ENCODE measurements at regions not wholly inside any gene's neighbourhood (a gene's known extent, or its start where the extent isn't known, plus 50 kb on each side); places are given as distances from the start of the nearest gene placed in this dataset.

DNA sequence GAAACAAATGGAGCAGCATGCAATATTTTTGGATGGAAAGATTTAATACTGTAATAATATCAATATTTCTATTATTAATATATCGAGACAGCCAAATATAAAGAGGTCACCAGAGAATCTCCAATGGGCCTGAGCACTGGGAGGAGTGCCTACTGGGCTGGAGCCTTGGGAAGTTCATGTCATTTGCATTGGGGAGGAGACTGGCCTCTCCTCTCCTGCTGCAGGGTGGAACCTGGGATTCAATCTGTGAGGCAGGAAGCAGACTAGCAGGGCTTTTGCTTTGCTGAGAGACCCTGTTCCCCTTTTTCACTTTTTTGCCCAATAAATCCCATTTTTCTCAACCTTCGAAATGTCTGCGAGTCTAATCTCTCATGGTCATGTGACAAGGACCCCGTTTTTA lies 390.6 kb upstream of the CYRIA start:
- H3K4me3 ChIP-seq (ENCODE audit: low read length), result no peak overlapping the region
- TF ChIP-seq, protein P1, sequence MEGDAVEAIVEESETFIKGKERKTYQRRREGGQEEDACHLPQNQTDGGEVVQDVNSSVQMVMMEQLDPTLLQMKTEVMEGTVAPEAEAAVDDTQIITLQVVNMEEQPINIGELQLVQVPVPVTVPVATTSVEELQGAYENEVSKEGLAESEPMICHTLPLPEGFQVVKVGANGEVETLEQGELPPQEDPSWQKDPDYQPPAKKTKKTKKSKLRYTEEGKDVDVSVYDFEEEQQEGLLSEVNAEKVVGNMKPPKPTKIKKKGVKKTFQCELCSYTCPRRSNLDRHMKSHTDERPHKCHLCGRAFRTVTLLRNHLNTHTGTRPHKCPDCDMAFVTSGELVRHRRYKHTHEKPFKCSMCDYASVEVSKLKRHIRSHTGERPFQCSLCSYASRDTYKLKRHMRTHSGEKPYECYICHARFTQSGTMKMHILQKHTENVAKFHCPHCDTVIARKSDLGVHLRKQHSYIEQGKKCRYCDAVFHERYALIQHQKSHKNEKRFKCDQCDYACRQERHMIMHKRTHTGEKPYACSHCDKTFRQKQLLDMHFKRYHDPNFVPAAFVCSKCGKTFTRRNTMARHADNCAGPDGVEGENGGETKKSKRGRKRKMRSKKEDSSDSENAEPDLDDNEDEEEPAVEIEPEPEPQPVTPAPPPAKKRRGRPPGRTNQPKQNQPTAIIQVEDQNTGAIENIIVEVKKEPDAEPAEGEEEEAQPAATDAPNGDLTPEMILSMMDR (IDR thresholded peaks at IDR 0.05; ENCODE audit: insufficient read depth, low read depth, low read length, missing control alignments), result no peak
- DNase-seq (ENCODE audit: low read depth), result no peak

DNA sequence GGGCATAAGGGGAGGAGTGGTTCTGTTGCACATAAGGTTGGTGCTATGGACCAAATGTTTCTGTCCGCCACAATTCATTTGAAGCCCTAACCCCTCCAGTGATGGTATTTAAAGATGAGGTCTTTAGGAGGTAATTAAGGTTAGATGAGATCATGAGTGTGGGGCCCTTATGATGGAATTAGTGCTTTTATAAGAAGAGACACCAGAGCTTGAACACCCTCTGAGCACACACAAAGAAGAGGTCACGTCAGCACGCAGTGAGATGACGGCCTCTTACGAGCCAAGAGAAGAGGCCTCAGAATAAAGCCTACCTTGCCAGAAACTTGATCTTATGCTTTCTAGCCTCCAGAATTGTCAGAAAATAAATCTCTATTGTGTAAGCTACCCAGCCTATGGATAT lies 386.4 kb upstream of the CYRIA start:
- no peak overlapping the region for H3K4me3 ChIP-seq (ENCODE audit: low read length)
- TF ChIP-seq, protein P1 (IDR thresholded peaks at IDR 0.05; ENCODE audit: insufficient read depth, low read depth, low read length, missing control alignments), result no peak
- DNase-seq (ENCODE audit: low read depth), result no peak

DNA sequence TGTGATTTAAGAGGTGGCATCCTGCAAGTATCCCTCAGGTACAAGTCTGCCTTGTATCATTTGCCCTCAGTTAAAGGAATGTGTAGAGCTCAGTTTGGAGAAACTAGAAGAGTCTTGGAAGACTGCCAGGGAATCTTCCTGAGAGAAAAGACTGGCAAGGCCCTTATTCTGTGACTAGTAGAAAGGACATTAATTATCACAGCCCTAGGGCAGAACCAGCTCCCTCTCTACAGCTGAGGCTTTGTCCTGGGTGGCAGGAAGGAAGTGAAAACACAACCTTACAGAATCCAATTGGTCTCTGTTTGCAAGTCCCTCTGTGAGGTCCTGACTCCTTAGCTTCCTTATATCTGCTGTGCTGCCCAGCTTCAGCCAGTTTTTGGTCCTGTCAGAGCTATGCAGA lies 385.9 kb upstream of the CYRIA start:
- no peak overlapping the region for H3K4me3 ChIP-seq (ENCODE audit: low read length)
- TF ChIP-seq, protein P1 (IDR thresholded peaks at IDR 0.05; ENCODE audit: insufficient read depth, low read depth, low read length, missing control alignments), result no peak
- no peak for DNase-seq (ENCODE audit: low read depth)

DNA sequence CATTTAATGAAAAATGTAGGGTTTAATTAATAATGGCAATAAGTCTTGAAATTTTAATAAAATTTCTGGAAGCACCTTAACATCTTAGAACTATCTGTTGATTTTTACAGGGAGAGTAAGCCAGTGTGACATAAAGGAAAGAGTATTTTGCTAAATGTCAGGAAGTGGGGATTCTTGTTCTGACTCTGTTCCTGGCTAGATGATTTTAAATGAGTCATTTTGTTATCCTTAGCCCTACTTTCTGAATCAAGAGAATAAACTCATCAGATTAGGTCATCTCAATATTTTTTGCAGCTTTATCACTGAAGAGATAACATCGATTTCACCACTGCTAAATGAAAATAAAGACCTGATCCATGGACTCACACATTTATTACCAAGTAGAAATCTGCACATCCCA lies 377.5 kb upstream of the CYRIA start:
- DNase-seq (ENCODE audit: low read depth), result peak; percentile 61

DNA sequence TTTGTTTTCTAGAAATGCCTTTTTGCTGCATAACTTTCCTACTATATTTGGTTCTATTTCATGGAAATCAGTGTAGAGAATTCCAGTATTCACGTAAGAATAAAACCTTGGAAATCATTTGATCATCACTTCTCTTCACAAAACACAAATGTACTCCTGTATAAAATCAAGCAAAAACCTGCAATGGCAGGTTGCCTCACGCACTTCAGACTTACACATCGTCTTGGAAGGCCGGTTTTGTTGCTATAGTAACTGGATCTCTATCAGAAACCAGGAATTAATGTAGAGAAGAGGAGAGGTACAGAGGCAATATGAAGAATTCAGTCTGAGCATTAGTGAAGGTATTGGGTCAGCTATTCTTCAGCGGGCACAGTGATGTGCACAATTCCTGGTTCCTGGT lies 370.7 kb upstream of the CYRIA start:
- TF ChIP-seq, protein P1 (IDR thresholded peaks at IDR 0.05; ENCODE audit: insufficient read depth, low read depth, low read length, missing control alignments), result no peak
- peak; percentile 79 for DNase-seq (ENCODE audit: low read depth)
- no peak overlapping the region for H3K4me3 ChIP-seq (ENCODE audit: low read length)

More for the DNA sequence above, 377.5 kb upstream of the CYRIA start:
- TF ChIP-seq, protein P1 (IDR thresholded peaks at IDR 0.05; ENCODE audit: insufficient read depth, low read depth, low read length, missing control alignments), result no peak
- H3K4me3 ChIP-seq (ENCODE audit: low read length), result no peak overlapping the region

DNA sequence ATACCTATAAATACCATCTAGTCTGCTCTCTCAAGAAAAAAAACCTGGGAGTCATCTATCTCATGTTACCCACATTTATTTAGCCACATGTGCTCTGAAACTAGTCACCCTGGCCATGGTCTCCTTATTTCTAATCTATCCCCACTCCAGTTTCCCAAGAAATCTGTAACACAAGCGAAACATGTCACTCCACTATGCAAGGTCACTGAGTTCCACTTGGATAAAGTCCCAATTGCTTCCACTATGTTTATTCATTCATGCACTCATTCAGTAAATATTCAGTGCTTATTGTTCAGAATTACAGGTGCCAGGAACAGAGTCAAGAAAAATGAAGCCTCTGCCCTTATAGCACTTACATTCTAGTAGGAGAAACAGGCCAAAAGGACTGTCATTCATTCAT lies 369.4 kb upstream of the CYRIA start:
- TF ChIP-seq, protein P1 (IDR thresholded peaks at IDR 0.05; ENCODE audit: insufficient read depth, low read depth, low read length, missing control alignments), result no peak
- no peak overlapping the region for H3K4me3 ChIP-seq (ENCODE audit: low read length)
- DNase-seq (ENCODE audit: low read depth), result peak; percentile 58

DNA sequence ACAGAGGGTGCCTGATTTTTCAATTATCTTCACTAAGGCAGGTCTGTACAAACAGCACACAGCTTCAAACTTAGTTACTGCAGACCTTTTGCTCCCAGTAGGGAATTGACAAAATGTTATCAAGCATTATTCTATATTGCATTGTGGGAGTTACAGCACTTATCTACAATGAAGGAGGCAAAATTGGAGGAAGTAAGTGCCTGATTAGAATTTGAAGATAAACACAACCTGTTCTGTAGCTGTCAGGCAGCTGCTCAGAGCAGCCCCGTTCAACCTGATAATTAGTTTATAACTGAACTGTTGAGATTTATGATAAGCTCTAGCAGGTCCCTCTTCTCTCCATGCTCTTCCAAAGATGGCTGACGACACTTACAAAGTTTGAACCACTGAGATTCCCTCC lies 364.4 kb upstream of the CYRIA start:
- DNase-seq (ENCODE audit: low read depth), result no peak
- TF ChIP-seq, protein P1 (IDR thresholded peaks at IDR 0.05; ENCODE audit: insufficient read depth, low read depth, low read length, missing control alignments), result no peak
- no peak overlapping the region for H3K4me3 ChIP-seq (ENCODE audit: low read length)
